Suppressor macrophage treated with lipopolysaccharide for 1 hour (primary cell): ENCODE measurements at regions not wholly inside any gene's neighbourhood (a gene's known extent, or its start where the extent isn't known, plus 50 kb on each side); places are given as distances from the start of the nearest gene placed in this dataset.

Experiments
- DNase-seq, 3 donors: peaks; one replicate each; pipeline ENCODE4 v3.0.0-alpha.2; 2020 to 2022

GRCh38 chr18:41829647-41830516, 125.2 kb upstream of the PIK3C3 start:
- no peak for DNase-seq

GRCh38 chr18:41828137-41828536, 126.9 kb upstream of the PIK3C3 start:
- DNase-seq, result no peak

- DNase-seq, result no peak
Measured at GRCh38 chr18:41820784-41821183, 134.2 kb upstream of the PIK3C3 start.

DNA sequence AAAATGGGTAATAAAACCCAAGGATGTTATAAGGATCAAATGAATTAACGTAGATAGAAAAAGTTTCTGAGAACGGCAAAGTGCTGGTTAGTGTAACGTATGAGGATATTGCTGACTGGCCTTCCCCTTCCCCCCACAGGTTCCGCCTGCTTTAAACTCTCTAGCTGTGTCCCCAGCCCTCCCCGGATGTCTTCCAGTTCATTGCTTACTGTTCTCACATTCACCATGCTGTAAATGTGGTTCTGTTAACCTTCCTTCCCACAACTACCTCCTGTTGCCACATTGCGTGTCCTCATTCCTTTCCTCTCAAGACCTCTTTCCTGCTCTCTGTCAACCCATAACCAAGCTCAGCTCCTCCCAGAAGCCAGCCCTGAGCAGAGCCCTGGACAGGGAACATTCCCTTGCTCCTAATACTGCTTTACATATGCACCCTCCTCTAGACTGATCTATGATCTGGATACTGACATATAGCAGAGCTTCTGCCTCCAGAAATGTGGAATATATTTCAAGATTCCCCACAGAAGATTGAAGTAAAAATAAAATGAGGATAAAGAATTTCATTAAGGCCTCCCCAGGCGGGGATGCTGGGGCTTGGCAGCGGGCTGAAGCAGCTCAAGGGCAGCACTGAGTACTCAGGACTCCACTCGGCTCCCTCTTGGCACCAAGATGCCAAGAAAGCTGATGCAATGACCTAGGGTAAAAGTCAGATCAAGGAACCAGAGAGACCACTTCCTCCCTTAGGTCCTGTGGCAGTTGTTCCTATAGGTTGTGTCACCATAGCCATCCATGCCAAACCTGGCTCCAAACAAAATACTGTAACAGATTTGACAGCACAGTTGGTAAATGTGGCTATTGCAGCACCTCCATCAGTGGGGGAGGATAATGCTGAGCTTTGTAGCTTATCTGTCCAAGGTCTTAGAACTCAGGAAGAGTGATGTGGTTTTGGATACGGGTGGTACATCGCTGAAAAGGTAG, 136.4 kb upstream of the PIK3C3 start:
- DNase-seq, result no peak

GRCh38 chr18:41814651-41815050, 140.4 kb upstream of the PIK3C3 start:
- DNase-seq, result no peak

DNA sequence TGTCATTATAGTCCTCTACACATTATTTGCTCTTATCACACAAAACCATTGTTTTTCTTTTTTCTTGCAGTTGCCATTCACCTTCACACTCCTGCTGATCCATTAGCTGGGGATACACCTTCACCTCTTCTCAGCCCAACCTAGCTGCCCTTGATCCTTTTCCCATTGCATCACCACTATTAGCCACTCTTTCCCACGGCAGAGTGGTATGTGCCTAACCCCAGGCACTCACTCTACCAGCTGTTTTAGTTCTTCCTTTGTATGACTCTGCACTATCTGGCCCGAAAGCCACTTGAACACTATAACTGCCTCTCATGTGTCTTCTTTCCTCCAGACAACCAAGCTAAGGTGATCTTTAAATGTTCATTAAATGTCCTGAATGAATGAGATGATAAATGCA, 145.4 kb upstream of the PIK3C3 start:
- DNase-seq, result no peak

DNA sequence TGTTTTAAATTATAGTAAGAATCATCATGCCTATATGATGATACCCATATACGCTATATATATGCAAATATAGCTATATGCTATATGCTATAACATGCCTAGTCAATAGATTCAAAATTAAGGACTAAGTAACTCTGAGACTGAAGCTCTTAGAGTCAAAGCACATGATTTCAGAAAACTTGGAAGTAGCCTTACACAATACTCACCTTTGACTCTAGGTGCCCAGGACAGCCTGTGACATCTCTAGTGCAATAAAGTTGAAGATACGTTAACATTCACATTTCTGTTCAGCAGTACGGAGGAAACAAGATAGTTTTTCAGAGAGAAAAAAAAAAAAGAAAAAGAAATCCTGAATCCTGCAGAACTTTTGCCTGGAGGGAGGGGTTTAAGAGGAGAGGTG, 149.7 kb upstream of the PIK3C3 start:
- no peak for DNase-seq

DNA sequence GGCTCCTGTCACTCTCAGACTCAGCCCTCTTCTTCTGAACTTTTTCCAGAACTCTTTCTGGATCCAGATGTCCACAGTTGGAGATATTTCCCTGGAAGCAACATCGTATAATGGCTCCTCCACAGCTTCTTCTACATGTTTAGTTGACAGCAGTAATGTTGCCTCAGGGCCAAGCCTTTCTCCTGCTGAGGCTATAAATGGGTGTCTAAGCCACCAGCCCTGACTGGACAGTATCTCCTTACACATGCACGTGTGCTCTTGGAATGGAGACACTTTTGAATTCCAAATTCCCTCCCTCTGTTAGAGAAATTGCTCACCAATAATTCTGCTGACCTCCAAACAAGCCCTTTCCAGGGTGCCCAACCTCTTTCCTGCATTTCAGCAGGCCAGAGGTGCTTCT, 156.2 kb upstream of the PIK3C3 start:
- no peak for DNase-seq

DNA sequence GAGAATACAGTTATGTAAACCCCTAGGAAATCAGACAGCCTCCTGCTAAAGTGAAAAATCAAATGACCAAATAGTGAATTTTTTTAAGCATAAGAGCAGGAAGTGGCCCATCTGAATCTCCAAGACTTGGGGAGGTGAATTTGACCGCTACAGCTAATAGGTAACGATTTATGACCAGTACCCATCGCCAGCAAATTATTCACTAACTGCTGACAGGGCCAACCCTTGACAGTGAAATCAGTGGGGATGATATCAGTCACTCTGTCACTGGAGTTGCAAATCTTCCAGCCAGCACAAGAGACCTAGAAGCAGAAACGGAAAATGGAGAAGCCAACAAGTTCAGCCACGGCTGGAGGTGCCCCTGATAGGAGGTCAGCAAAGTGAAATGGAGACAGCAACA, 164.3 kb upstream of the PIK3C3 start:
- DNase-seq, result no peak

GRCh38 chr18:41789001-41789400, 166.0 kb upstream of the PIK3C3 start:
- DNase-seq, result no peak

- DNase-seq, result no peak
Measured at GRCh38 chr18:41783879-41784278, 171.2 kb upstream of the PIK3C3 start.

- DNase-seq, result no peak
Measured at GRCh38 chr18:41783065-41783818, 171.8 kb upstream of the PIK3C3 start.

DNA sequence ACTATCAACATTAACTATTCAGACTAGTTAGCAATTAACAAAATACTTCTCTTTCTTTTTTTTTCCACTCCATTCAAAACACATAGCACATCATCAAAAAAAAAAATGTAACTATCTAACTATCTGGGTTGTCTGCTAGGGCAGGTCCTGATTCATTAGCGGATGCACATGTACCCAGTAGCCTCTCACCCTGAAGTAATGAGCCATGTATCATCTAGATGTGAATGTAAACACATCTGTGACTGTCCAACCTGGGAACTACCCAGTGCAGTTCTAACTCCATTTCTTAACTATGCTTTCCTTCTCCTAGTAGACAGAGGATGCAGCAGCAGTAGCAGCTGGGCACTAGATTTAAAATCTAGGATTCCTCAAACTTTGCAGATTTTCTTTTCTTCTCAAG, 183.1 kb upstream of the PIK3C3 start:
- DNase-seq, result no peak

- no peak for DNase-seq
Measured at GRCh38 chr18:41769265-41769664, 185.8 kb upstream of the PIK3C3 start.

- no peak for DNase-seq
Measured at GRCh38 chr18:41768467-41768866, 186.6 kb upstream of the PIK3C3 start.

DNA sequence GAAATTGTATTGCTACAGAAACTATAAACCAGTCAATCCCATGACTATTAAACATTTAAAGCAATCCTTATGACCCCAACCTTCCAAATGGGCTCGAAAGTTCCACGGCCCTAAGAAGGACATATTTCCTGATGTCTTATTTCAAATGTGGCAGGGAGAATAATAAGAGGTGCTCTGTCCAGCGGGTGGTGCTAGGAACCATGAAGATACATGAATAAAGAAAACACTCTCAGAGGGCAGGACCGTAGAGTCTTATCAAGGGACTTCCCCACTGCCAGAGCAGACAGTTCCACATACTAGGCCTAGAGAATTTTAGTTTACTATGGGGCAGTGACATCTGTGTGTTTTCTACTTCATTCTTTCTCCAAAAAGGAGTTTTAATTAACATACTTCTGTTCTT, 187.1 kb upstream of the PIK3C3 start:
- DNase-seq, result no peak

DNA sequence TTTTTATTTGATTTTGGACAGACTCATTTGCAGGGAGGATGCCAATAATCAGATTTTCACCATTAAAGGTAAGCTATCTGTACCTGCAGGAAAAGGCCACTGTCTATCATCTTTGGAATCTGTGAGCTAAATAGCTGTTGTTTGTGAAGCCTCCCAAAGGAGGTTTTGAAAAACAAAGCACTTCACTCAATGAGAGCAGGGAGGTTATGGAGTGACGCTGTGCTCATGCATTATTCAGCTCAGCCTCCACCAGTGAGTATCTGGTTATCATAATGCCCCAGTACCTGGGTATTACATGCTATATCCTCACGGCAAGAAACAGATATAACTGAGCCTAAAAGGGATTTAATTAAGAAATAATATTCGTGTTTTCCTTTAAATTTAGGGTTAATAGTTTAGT, 189.6 kb upstream of the PIK3C3 start:
- DNase-seq, result no peak

GRCh38 chr18:41763361-41763760, 191.7 kb upstream of the PIK3C3 start:
- DNase-seq, result no peak

GRCh38 chr18:41761333-41762018, 193.6 kb upstream of the PIK3C3 start:
- DNase-seq, result peak in 2 of 3 donors; percentile 12 to 19

DNA sequence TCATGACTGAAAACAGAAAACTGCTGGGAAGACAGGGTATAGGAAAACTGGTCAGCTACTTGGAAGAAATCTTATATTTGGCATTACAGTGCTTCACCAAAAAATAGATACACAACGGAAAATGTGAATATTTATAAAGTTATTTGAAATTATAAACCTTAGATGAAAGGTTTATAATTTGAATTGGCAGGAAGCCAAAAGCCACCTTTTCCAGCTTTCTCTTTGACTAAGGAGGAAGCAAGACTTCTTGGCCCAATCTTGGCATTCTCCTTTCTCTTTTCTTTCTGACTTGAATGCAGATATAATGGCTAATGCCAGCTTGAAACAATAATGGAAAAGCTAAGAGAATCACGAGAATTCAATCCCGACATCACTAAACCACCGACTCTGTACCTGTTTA, 196.5 kb upstream of the PIK3C3 start:
- DNase-seq, result no peak

DNA sequence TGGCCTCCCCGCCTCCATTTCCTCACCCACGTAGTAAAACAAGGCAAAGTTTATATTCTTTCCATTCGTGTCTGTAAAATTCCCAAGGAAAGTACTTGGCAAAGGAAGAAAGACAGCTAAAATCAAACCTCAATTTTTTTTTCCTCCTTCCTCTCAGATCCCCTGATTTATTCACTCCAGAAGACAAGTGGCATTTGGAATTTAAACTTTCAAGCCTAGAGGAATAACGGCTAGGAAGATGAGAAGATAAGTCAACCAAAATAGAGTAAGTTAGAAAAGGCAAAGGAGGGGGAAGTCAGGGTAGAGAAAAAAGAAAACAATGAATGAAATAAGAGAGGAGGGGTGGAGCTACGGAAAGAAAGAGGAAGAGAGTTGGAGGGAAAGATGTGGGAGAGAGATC, 198.9 kb upstream of the PIK3C3 start:
- DNase-seq, result no peak

GRCh38 chr18:41754332-41754731, 200.7 kb upstream of the PIK3C3 start:
- DNase-seq, result no peak

GRCh38 chr18:41753826-41754225, 201.2 kb upstream of the PIK3C3 start:
- DNase-seq, result no peak
